ENCODE measurements at regions not wholly inside any gene's neighbourhood (a gene's known extent, or its start where the extent isn't known, plus 50 kb on each side); places are given as distances from the start of the nearest gene placed in this dataset.

DNA sequence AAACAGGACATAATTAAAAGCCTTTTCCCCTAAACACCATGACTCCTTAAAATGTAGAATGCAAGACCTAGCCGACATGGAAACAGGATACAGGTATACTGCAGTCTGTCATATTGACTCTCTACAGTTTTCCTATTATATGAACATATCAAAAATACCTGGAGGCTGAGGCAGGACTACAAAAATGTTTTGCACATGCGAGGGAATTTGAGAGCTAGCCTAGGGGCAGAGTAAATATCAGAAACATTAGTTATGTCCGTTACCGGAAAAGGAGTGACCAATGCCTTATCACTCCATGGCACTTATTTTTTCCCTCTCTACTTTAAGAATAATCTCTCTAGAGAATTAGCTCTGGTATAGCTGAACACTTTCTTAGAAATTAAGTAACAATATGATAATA is 732.3 kb downstream of the TUSC7 start:
- Histone ChIP-seq H3K27ac (ENCODE audit: low read depth) (no peak overlapping the region), H3F3A (replicated peaks; ENCODE audit: low read depth) (no peaks in the 10 kb centered on the region), H3K79me2 (replicated peaks; ENCODE audit: insufficient read depth) (no peaks in the 10 kb centered on the region), H4K20me1 (replicated peaks; ENCODE audit: insufficient read depth) (no peaks in the 10 kb centered on the region), H2AFZ (no peak overlapping the region), H3K4me2 (no peak overlapping the region), H3K27me3 (ENCODE audit: insufficient read depth) (no peaks in the 10 kb centered on the region), H3K4me1 (ENCODE audit: insufficient read depth) (peaks cover 10% of the 10 kb centered on the region), H3K36me3 (ENCODE audit: insufficient read depth) (no peaks in the 10 kb centered on the region), H3K4me3 (no peak overlapping the region), H3K9me2 (ENCODE audit: insufficient read depth) (no peaks in the 10 kb centered on the region)
- no peak for TF ChIP-seq ETS1 (IDR thresholded peaks at IDR 0.05)
- TF ChIP-seq STAT1 (IDR thresholded peaks at IDR 0.05; ENCODE audit: unreplicated experiment), result no peak
- no peak for TF ChIP-seq ZNF331 (CRISPR knock-in tag; IDR thresholded peaks at IDR 0.05; ENCODE audit: low read depth)
- no peak for DNase-seq (ENCODE audit: low spot score)
- no peak overlapping the region for H3K4me3 Mint-ChIP-seq
- peaks cover 17% of the 10 kb centered on the region for H3K4me1 Mint-ChIP-seq
- H3K36me3 Mint-ChIP-seq (ENCODE audit: low read depth), result no peaks in the 10 kb centered on the region
- H3K27me3 Mint-ChIP-seq (ENCODE audit: insufficient read depth, low read depth, poor library complexity), result no peaks in the 10 kb centered on the region
- no peaks in the 10 kb centered on the region for H3K9me3 Mint-ChIP-seq
- no peak for ATAC-seq
- H3K27ac Mint-ChIP-seq, result no peak overlapping the region

GRCh38 chr3:117442566-117442965 is 733.0 kb downstream of the TUSC7 start:
- H3K4me3 ChIP-seq, result no peak overlapping the region
- ATAC-seq (no peak), DNase-seq (ENCODE audit: low spot score) (no peak)
- H3K4me3 Mint-ChIP-seq, result no peak overlapping the region
- no peaks in the 10 kb centered on the region for H3K9me2 ChIP-seq (ENCODE audit: insufficient read depth)
- no peaks in the 10 kb centered on the region for H3K27me3 Mint-ChIP-seq (ENCODE audit: insufficient read depth, low read depth, poor library complexity)
- H4K20me1 ChIP-seq (replicated peaks; ENCODE audit: insufficient read depth), result no peaks in the 10 kb centered on the region
- peaks cover 10% of the 10 kb centered on the region for H3K4me1 ChIP-seq (ENCODE audit: insufficient read depth)
- H3F3A ChIP-seq (replicated peaks; ENCODE audit: low read depth), result no peaks in the 10 kb centered on the region
- H3K4me2 ChIP-seq, result no peak overlapping the region
- no peaks in the 10 kb centered on the region for H3K79me2 ChIP-seq (replicated peaks; ENCODE audit: insufficient read depth)
- no peaks in the 10 kb centered on the region for H3K36me3 ChIP-seq (ENCODE audit: insufficient read depth)
- peaks cover 14% of the 10 kb centered on the region for H3K4me1 Mint-ChIP-seq
- TF ChIP-seq CREB1 (CRISPR knock-in tag; IDR thresholded peaks at IDR 0.05; ENCODE audit: low read depth) (no peak), EZH2phosphoT487 (IDR thresholded peaks at IDR 0.05; ENCODE audit: unreplicated experiment) (no peak), NANOG (IDR thresholded peaks at IDR 0.05; ENCODE audit: borderline replicate concordance) (no peak), ETS1 (IDR thresholded peaks at IDR 0.05) (no peak)
- TF ChIP-seq, protein P1, sequence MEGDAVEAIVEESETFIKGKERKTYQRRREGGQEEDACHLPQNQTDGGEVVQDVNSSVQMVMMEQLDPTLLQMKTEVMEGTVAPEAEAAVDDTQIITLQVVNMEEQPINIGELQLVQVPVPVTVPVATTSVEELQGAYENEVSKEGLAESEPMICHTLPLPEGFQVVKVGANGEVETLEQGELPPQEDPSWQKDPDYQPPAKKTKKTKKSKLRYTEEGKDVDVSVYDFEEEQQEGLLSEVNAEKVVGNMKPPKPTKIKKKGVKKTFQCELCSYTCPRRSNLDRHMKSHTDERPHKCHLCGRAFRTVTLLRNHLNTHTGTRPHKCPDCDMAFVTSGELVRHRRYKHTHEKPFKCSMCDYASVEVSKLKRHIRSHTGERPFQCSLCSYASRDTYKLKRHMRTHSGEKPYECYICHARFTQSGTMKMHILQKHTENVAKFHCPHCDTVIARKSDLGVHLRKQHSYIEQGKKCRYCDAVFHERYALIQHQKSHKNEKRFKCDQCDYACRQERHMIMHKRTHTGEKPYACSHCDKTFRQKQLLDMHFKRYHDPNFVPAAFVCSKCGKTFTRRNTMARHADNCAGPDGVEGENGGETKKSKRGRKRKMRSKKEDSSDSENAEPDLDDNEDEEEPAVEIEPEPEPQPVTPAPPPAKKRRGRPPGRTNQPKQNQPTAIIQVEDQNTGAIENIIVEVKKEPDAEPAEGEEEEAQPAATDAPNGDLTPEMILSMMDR (conservative IDR thresholded peaks at IDR 0.05; ENCODE audit: low read depth in 2 of 2), result no peak
- H2AFZ ChIP-seq, result no peak overlapping the region
- H3K27ac Mint-ChIP-seq, result no peak overlapping the region
- H3K36me3 Mint-ChIP-seq (ENCODE audit: low read depth), result no peaks in the 10 kb centered on the region
- no peaks in the 10 kb centered on the region for H3K9me3 Mint-ChIP-seq
- H3K27ac ChIP-seq (ENCODE audit: low read depth), result no peak overlapping the region
- no peaks in the 10 kb centered on the region for H3K27me3 ChIP-seq (ENCODE audit: insufficient read depth)

All from GM23338 (cell line).